Gastrocnemius medialis (tissue), 4 donors: ENCODE measurements at regions not wholly inside any gene's neighbourhood (a gene's known extent, or its start where the extent isn't known, plus 50 kb on each side); places are given as distances from the start of the nearest gene placed in this dataset.

Experiments
- CTCF ChIP-seq, 5 experiments: fragments of 450-650 bp in 3 of 5; fragments of 200-600 bp in 2 of 5; sonication (generic) in 2 of 5; IDR thresholded peaks in 4 of 5; conservative IDR thresholded peaks in 1 of 5; 1 replicate in 4 of 5; 2 replicates in 1 of 5; pipeline ENCODE4 v1.5.1; 2016 to 2019; ENCODE audit warnings: antibody characterized with exemption in 5 of 5, mild to moderate bottlenecking in 3 of 5, moderate library complexity in 3 of 5
- POLR2A ChIP-seq, 2 donors: fragments of 450-650 bp; IDR thresholded peaks; one replicate each; pipeline ENCODE4 v1.6.1; 2017; ENCODE audit warnings: antibody characterized with exemption in 2 of 2, mild to moderate bottlenecking in 2 of 2, moderate library complexity in 2 of 2

- TF ChIP-seq CTCF (IDR thresholded peaks at IDR 0.05 in 4 of 5, conservative IDR thresholded peaks at IDR 0.05 in 1 of 5) = no peak
- no peak for TF ChIP-seq POLR2A (IDR thresholded peaks at IDR 0.05)
Observed at GRCh38 chr11:39036021-39036420, 2423.4 kb downstream of the LRRC4C start.
